Spleen (tissue), 11 donors: ENCODE measurements at regions not wholly inside any gene's neighbourhood (a gene's known extent, or its start where the extent isn't known, plus 50 kb on each side); places are given as distances from the start of the nearest gene placed in this dataset.
A peak's percentile ranks its signal among the peaks of the same experiment; 100 is the strongest.
"Not testable (repeated sequence)": the region's sequence is repeated elsewhere in the genome, so short reads cannot be mapped to it uniquely, and the experiment has no call there.

Experiments
- DNase-seq: peaks from one replicate; pipeline ENCODE4 v3.0.0-alpha.2; 2020
- H3K27ac ChIP-seq, 8 donors: fragments of 200-600 bp; sonication (generic) in 7 of 8; 1 replicate in 4 of 8; 2 replicates in 4 of 8; pipeline versions ENCODE4 v1.5.0 to v1.8.0; 2016 to 2021; ENCODE audit warnings: inconsistent platforms in 4 of 8, mild to moderate bottlenecking in 4 of 8, moderate library complexity in 1 of 8
- H3K27me3 ChIP-seq, 7 donors: fragments of 200-600 bp; sonication (generic) in 6 of 7; replicated peaks in 1 of 7; 1 replicate in 4 of 7; 2 replicates in 3 of 7; pipeline versions ENCODE4 v1.5.0 to v1.8.0; 2016 to 2021; ENCODE audit warnings: inconsistent platforms in 3 of 7, mild to moderate bottlenecking in 1 of 7
- H3K36me3 ChIP-seq, 6 donors: fragments of 200-600 bp; sonication (generic) in 5 of 6; 1 replicate in 4 of 6; 2 replicates in 2 of 6; pipeline versions ENCODE4 v1.5.0 to v1.8.0; 2016 to 2021; ENCODE audit warnings: inconsistent platforms in 2 of 6
- H3K4me1 ChIP-seq, 6 donors: fragments of 200-600 bp; sonication (generic) in 5 of 6; 1 replicate in 3 of 6; 2 replicates in 3 of 6; pipeline versions ENCODE4 v1.5.0 to v1.8.0; 2016 to 2021; ENCODE audit warnings: inconsistent platforms in 3 of 6
- H3K4me3 ChIP-seq, 8 donors: fragments of 200-600 bp; sonication (generic) in 7 of 8; 1 replicate in 4 of 8; 2 replicates in 4 of 8; pipeline versions ENCODE4 v1.5.0 to v1.8.0; 2016 to 2021; ENCODE audit warnings: inconsistent platforms in 4 of 8, mild to moderate bottlenecking in 4 of 8, moderate library complexity in 2 of 8
- H3K9me3 ChIP-seq, 8 donors: fragments of 200-600 bp; sonication (generic) in 7 of 8; 1 replicate in 4 of 8; 2 replicates in 4 of 8; pipeline versions ENCODE4 v1.5.0 to v1.8.0; 2016 to 2021; ENCODE audit warnings: inconsistent platforms in 4 of 8
- CTCF ChIP-seq, 11 experiments: fragments of 200-600 bp in 7 of 11; fragments of 450-650 bp in 4 of 11; sonication (generic) in 4 of 11; IDR thresholded peaks in 8 of 11; conservative IDR thresholded peaks in 3 of 11; 1 replicate in 7 of 11; 2 replicates in 4 of 11; pipeline versions ENCODE4 v1.4.0 to v1.8.0; 2016 to 2021; ENCODE audit warnings: antibody characterized with exemption in 11 of 11, inconsistent platforms in 4 of 11, mild to moderate bottlenecking in 1 of 11
- POLR2A ChIP-seq, 3 donors: fragments of 450-650 bp; IDR thresholded peaks; one replicate each; pipeline ENCODE4 v1.5.1; 2017; ENCODE audit warnings: antibody characterized with exemption in 3 of 3, mild to moderate bottlenecking in 1 of 3
- POLR2AphosphoS5 ChIP-seq, 3 donors: sonication (generic); formaldehyde crosslinking; IDR thresholded peaks; one replicate each; pipeline ENCODE4 v1.5.1; 2017; ENCODE audit warnings: antibody characterized with exemption in 3 of 3
- WGBS, 5 donors: extraction: QIAGEN DNeasy Blood & Tissue Kit in 3 of 5; methylation state at CpG; one replicate each; pipeline versions ENCODE4 v1.1.5 to v1.1.7; 2013 to 2018; 5-methylcytosine and 5-hydroxymethylcytosine counted together
- intact Hi-C: fragments of 100-400 bp; cut with DNase I; formaldehyde crosslinking; loops from one replicate; pipeline ENCODE4 v1.15.0; 2023; ENCODE audit warnings: low total_unique reads
- donor health status: healthy with polysubstance abuse.
- donor health status: DM: no; HTN: no; CAD: no; lungs with moderate emphysema.
- donor health status: DM: no; HTN: no; CAD: no.
- donor health status: Bipolar disorder and iron deficiency.
- donor health status: healthy.
- donor health status: DM: no; HTN: no; CAD: no.
- donor health status: DM: yes; HTN: yes; CAD: no.

DNA sequence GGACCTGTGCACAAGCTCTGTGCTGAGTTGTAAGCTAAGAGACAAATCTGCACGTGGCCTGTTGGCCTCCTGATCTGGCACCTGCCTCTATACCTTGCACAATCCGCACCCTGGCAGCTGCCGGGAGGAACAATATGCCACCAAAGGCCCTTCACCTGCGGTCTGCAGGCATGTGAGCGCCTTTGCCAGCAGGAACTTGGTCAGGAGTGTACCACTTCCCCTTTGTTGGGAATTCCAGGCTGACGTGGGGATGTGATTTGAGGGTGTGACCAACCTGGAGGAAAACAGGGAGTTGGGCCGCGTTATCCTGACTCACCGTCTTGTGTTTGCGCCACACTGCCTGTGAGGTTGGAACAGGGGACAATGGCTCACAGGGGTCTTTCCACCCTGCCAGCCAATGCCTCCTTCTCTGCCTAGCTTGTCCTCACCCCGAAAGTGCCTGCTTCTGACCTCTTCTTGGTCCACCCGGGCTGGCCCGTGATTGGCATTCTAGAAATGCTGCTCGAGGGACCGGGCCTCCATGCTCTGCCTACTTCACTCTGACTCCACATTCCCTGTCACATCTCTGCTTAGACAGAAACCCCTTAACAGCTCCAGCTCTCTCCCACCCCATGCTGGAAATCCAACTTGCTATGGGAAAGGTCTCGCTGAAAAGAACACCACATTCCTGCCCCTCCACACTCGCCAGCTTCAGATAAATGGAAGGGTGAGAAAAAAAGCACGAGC, 67.1 kb upstream of the MAP4K4 start:
- no peak for TF ChIP-seq CTCF (IDR thresholded peaks at IDR 0.05 in 8 of 11, conservative IDR thresholded peaks at IDR 0.05 in 3 of 11)
- TF ChIP-seq POLR2A (IDR thresholded peaks at IDR 0.05) = no peak
- no peak for TF ChIP-seq POLR2AphosphoS5 (IDR thresholded peaks at IDR 0.05)
- Histone ChIP-seq H3K27me3 (peaks cover 0 to 5% (median 0%) of the 10 kb centered on the region in 7 donors), H3K36me3 (no peaks in the 10 kb centered on the region), H3K4me1 (peaks cover 0 to 6% (median 0%) of the 10 kb centered on the region in 6 donors), H3K4me3 (no peak overlapping the region), H3K9me3 (no peaks in the 10 kb centered on the region), H3K27ac (no peak overlapping the region)
- 66 to 89% (median 78%) methylated on average over 16 to 18 of the region's 18 CpGs for WGBS, 5 donors
- intact Hi-C loops = no loop called here
- no peak for DNase-seq

DNA sequence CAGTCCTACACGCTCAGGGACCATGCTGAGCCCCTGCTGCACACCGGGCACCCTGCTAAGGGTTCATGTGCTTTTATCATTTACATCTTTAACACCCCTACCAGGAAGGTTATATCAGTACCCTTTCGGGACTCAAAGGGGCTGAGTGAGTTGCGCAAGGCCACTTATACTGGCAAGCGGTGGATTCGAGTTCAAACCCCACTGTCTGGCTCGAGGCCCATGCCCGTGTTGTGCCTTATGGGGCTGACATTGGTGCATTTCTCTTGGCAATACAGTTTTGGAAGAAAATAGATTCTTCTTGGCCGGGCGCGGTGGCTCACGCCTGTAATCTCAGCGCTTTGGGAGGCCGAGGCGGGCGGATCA, 69.5 kb upstream of the MAP4K4 start:
- DNase-seq = no peak
- WGBS, 5 donors = 89 to 97% (median 93%) methylated on average over 13 to 16 of the region's 16 CpGs

DNA sequence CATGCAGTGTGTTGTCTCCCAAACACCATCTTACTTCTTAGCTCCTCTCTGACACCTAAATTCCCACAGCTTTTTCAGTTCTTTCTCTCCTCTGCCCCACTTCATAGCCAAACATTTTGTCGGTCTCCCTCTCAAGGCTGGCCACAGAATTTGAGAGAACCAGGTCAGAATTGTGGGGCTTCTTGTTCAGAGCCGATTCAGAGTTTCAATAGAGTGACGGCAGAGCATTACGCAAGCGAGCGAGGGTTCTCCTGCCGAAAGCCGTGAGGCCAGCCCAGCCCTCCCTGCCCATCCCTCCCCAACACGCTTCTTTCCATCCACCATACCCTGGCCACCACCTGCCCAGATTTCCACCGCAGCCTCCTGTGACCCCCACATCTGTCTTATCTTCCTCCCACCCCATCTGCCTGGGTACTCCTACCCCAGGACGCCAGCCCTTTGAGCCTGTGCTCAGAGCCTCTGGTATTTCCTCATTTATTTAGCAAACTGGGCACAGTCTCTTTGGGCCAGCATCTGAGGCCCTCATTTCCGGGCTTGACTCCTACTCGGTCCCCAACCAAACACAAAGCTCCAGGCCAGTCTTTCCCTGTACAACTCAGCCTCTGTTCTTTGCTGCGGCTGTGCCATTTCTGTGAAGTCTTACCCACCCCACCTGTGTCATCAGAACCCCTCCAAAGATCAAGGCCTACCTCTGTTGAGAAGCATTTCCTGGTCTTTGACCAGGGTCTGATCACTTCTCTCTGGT, 70.0 kb upstream of the MAP4K4 start:
- H3K9me3 ChIP-seq = no peaks in the 10 kb centered on the region
- TF ChIP-seq POLR2A (IDR thresholded peaks at IDR 0.05) (no peak), POLR2AphosphoS5 (IDR thresholded peaks at IDR 0.05) (no peak), CTCF (IDR thresholded peaks at IDR 0.05 in 8 of 11, conservative IDR thresholded peaks at IDR 0.05 in 3 of 11) (no peak)
- intact Hi-C loops = no loop called here
- peaks cover 0 to 35% (median 22%) of the 10 kb centered on the region in 6 donors for H3K4me1 ChIP-seq
- peaks cover 0 to 5% (median 0%) of the 10 kb centered on the region in 7 donors for H3K27me3 ChIP-seq
- no peaks in the 10 kb centered on the region for H3K36me3 ChIP-seq
- H3K4me3 ChIP-seq = no peak overlapping the region
- peak overlapping the region in 1 of 8 donors; percentile 7 for H3K27ac ChIP-seq
- DNase-seq = no peak
- 69 to 85% (median 77%) methylated on average over 14 of the region's 14 CpGs for WGBS, 5 donors

More for the DNA sequence above, 69.5 kb upstream of the MAP4K4 start:
- intact Hi-C loops = no loop called here
- TF ChIP-seq POLR2A (IDR thresholded peaks at IDR 0.05) = no peak
- TF ChIP-seq CTCF (IDR thresholded peaks at IDR 0.05 in 8 of 11, conservative IDR thresholded peaks at IDR 0.05 in 3 of 11) = no peak
- no peak for TF ChIP-seq POLR2AphosphoS5 (IDR thresholded peaks at IDR 0.05)
- H3K36me3 ChIP-seq = no peaks in the 10 kb centered on the region
- H3K27me3 ChIP-seq = peaks cover 0 to 5% (median 0%) of the 10 kb centered on the region in 7 donors
- no peak overlapping the region for H3K4me3 ChIP-seq
- H3K9me3 ChIP-seq = no peaks in the 10 kb centered on the region
- peaks cover 0 to 30% (median 16%) of the 10 kb centered on the region in 6 donors for H3K4me1 ChIP-seq
- no peak overlapping the region for H3K27ac ChIP-seq

DNA sequence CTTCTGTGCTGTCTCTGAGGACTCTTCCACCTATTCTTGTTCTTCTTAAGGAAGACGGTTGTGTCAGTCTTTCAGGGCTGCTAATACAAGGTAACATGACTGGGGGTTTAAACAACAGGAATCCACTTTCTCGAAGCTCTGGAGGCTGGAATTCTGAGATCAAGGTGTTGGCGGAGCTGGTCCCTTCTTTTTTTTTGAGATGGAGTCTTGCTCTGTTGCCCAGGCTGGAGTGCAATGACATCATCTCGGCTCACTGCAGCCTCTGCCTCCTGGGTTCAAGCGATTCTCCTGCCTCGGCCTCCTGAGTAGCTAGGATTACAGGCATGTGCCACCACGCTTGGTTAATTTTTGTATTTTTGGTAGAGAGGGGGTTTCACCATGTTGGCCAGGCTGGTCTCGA, 71.7 kb upstream of the MAP4K4 start:
- H3K4me3 ChIP-seq, H3K9me3 ChIP-seq, H3K27me3 ChIP-seq, H3K36me3 ChIP-seq, H3K27ac ChIP-seq, DNase-seq, intact Hi-C loops: not testable (repeated sequence)
- 90 to 96% (median 93%) methylated on average over 8 of the region's 8 CpGs for WGBS, 5 donors
- peaks cover 0 to 46% (median 24%) of the 10 kb centered on the region in 6 donors for H3K4me1 ChIP-seq
